H1 (cell line): ENCODE measurements at regions not wholly inside any gene's neighbourhood (a gene's known extent, or its start where the extent isn't known, plus 50 kb on each side); places are given as distances from the start of the nearest gene placed in this dataset.

ENCODE experiments used
- ASH2L ChIP-seq: fragments of 200-600, 300-600 bp; sonication (generic); IDR thresholded peaks from one replicate; pipeline ENCODE4 v1.7.1; 2017; ENCODE audit warnings: low read length
- BACH1 ChIP-seq: IDR thresholded peaks from 2 replicates; pipeline ENCODE4 v1.6.1; 2012; ENCODE audit warnings: low read length, improper control_type of control experiment
- CHD7 ChIP-seq: fragments of 300-600 bp; sonication (generic); IDR thresholded peaks from 2 replicates; pipeline ENCODE4 v1.7.1; 2012; ENCODE audit warnings: low read length, moderate library complexity, mild to moderate bottlenecking, inconsistent platforms; ENCODE audit not compliant: insufficient replicate concordance
- CTCF ChIP-seq, 3 experiments: IDR thresholded peaks; 1 replicate in 2 of 3; 2 replicates in 1 of 3; pipeline versions ENCODE4 v1.5.1 to v1.6.1; 2011; ENCODE audit warnings: low read length in 3 of 3, mild to moderate bottlenecking in 3 of 3, inconsistent platforms in 2 of 3, low read depth in 1 of 3, moderate library complexity in 1 of 3; ENCODE audit not compliant: insufficient read depth in 1 of 3; ENCODE audit errors: control extremely low read depth in 1 of 3
- EP300 ChIP-seq, 2 experiments: IDR thresholded peaks; 1 replicate in 1 of 2; 2 replicates in 1 of 2; pipeline ENCODE4 v1.6.1; 2011 to 2012; ENCODE audit warnings: low read depth in 2 of 2, low read length in 2 of 2, mild to moderate bottlenecking in 2 of 2, borderline replicate concordance in 1 of 2, inconsistent platforms in 1 of 2, moderate library complexity in 1 of 2
- EZH2 ChIP-seq: fragments of 200-600 bp; sonication (generic); IDR thresholded peaks from 2 replicates; pipeline ENCODE4 v1.7.1; 2012; ENCODE audit warnings: low read depth, mild to moderate bottlenecking, moderate library complexity, low read length, inconsistent platforms; ENCODE audit not compliant: severe bottlenecking
- GTF2F1 ChIP-seq: IDR thresholded peaks from 2 replicates; pipeline ENCODE4 v1.6.1; 2012; ENCODE audit warnings: low read depth, low read length, improper control_type of control experiment, borderline replicate concordance
- JUN ChIP-seq: IDR thresholded peaks from 2 replicates; pipeline ENCODE4 v1.6.1; 2011; ENCODE audit warnings: low read depth, mild to moderate bottlenecking, improper control_type of control experiment, low read length
- POLR2A ChIP-seq, 2 experiments: IDR thresholded peaks; 1 replicate in 1 of 2; 2 replicates in 1 of 2; pipeline ENCODE4 v1.6.1; 2011; ENCODE audit warnings: low read depth in 2 of 2, low read length in 2 of 2, mild to moderate bottlenecking in 2 of 2; ENCODE audit errors: control extremely low read depth in 1 of 2
- POLR2AphosphoS5 ChIP-seq: IDR thresholded peaks from 2 replicates; pipeline ENCODE4 v1.6.1; 2011; ENCODE audit warnings: low read depth, low read length
- RFX5 ChIP-seq: IDR thresholded peaks from 2 replicates; pipeline ENCODE4 v1.6.1; 2011; ENCODE audit warnings: low read depth, low read length, improper control_type of control experiment, borderline replicate concordance
- TEAD4 ChIP-seq: IDR thresholded peaks from 2 replicates; pipeline ENCODE4 v1.6.1; 2012; ENCODE audit warnings: low read depth, low read length, inconsistent platforms, mixed read lengths

DNA sequence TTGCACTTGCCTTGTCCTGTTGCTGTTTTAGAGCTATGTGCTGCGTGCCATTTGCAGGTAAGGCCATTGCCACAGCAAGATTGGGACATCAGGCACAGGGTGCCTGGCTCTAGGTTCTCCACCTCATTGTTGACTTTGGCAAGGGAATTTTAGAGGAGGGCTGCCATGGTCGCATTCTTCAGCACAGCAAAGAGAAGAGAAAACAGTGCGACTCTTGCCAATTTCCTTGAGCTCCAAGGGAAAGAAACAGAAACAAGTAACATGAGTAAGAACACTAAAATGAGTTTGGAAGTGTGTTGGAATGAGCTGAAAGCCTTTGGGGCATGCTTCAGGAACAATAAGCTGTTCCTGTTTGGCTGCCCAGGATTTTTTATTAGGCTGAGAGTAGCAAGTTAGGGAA, 188.1 kb upstream of the IL12B start:
- TF ChIP-seq ASH2L: no peak
- TF ChIP-seq CTCF (IDR thresholded peaks at IDR 0.05; ENCODE audit: control extremely low read depth in 1 of 3, insufficient read depth in 1 of 3, low read depth in 1 of 3, low read length in 3 of 3): no peak
- no peak for TF ChIP-seq JUN
- no peak for TF ChIP-seq EP300 (IDR thresholded peaks at IDR 0.05; ENCODE audit: borderline replicate concordance in 1 of 2, low read depth in 2 of 2, low read length in 2 of 2)
- no peak for TF ChIP-seq EZH2
- no peak for TF ChIP-seq GTF2F1
- TF ChIP-seq TEAD4: no peak
- TF ChIP-seq BACH1: no peak
- TF ChIP-seq POLR2AphosphoS5: no peak
- no peak for TF ChIP-seq POLR2A (IDR thresholded peaks at IDR 0.05; ENCODE audit: control extremely low read depth in 1 of 2, low read depth in 2 of 2, low read length in 2 of 2)
- no peak for TF ChIP-seq CHD7
- TF ChIP-seq RFX5: no peak
